Thyroid gland (tissue), 4 donors: ENCODE measurements at regions not wholly inside any gene's neighbourhood (a gene's known extent, or its start where the extent isn't known, plus 50 kb on each side); places are given as distances from the start of the nearest gene placed in this dataset.
"Not testable (repeated sequence)": the region's sequence is repeated elsewhere in the genome, so short reads cannot be mapped to it uniquely, and the experiment has no call there.

ENCODE experiments used
- DNase-seq, 2 donors: peaks; one replicate each; pipeline ENCODE4 v3.0.0-alpha.2; 2019
- H3K27ac ChIP-seq, 3 donors: fragments of 200-600 bp; sonication (generic); 1 replicate in 2 of 3; 2 replicates in 1 of 3; pipeline ENCODE4 v1.5.1; 2016 to 2019; ENCODE audit warnings: mild to moderate bottlenecking in 1 of 3, moderate library complexity in 1 of 3
- H3K27me3 ChIP-seq: fragments of 200-600 bp; sonication (generic); one replicate; pipeline ENCODE4 v1.5.1; 2019
- H3K36me3 ChIP-seq, 2 donors: fragments of 200-600 bp; sonication (generic); one replicate each; pipeline ENCODE4 v1.5.1; 2016 to 2019
- H3K4me1 ChIP-seq, 2 donors: fragments of 200-600 bp; sonication (generic); one replicate each; pipeline ENCODE4 v1.5.1; 2017 to 2019
- H3K4me3 ChIP-seq, 3 donors: fragments of 200-600 bp; sonication (generic); replicated peaks in 1 of 3; 1 replicate in 2 of 3; 2 replicates in 1 of 3; pipeline ENCODE4 v1.5.1; 2016; ENCODE audit warnings: mild to moderate bottlenecking in 1 of 3
- H3K9me3 ChIP-seq: fragments of 200-600 bp; sonication (generic); one replicate; pipeline ENCODE4 v1.5.1; 2017
- CTCF ChIP-seq, 6 experiments: fragments of 200-600 bp in 3 of 6; fragments of 450-650 bp in 3 of 6; sonication (generic) in 3 of 6; IDR thresholded peaks; one replicate each; pipeline ENCODE4 v1.5.1; 2016 to 2019; ENCODE audit warnings: antibody characterized with exemption in 6 of 6, mild to moderate bottlenecking in 2 of 6, inconsistent platforms in 1 of 6, moderate library complexity in 1 of 6
- POLR2A ChIP-seq, 2 donors: fragments of 450-650 bp; IDR thresholded peaks; one replicate each; pipeline ENCODE4 v1.6.1; 2017; ENCODE audit warnings: antibody characterized with exemption in 2 of 2, mild to moderate bottlenecking in 2 of 2, moderate library complexity in 1 of 2
- WGBS, 2 donors: methylation state at CpG; one replicate each; pipeline ENCODE4 v1.1.5; 2017; 5-methylcytosine and 5-hydroxymethylcytosine counted together
- intact Hi-C: fragments of 100-400 bp; cut with DNase I; formaldehyde crosslinking; loops from one replicate; pipeline ENCODE4 v1.15.1; 2023

GRCh38 chr5:143527808-143528207 is 124.3 kb upstream of the NR3C1 start:
- WGBS, 2 donors = 97 to 99% methylated on average over 3 to 4 of the region's 4 CpGs
- Histone ChIP-seq H3K4me1 (peaks cover 3 to 5% of the 10 kb centered on the region in 2 donors), H3K36me3 (no peaks in the 10 kb centered on the region), H3K4me3 (no peak overlapping the region), H3K9me3 (no peaks in the 10 kb centered on the region), H3K27me3 (no peaks in the 10 kb centered on the region), H3K27ac (no peak overlapping the region)
- no peak for DNase-seq
- intact Hi-C loops = no loop called here
- TF ChIP-seq CTCF (IDR thresholded peaks at IDR 0.05) = no peak
- no peak for TF ChIP-seq POLR2A (IDR thresholded peaks at IDR 0.05)

GRCh38 chr5:143525176-143525575 is 121.7 kb upstream of the NR3C1 start:
- no peak for TF ChIP-seq CTCF (IDR thresholded peaks at IDR 0.05)
- no peak for TF ChIP-seq POLR2A (IDR thresholded peaks at IDR 0.05)
- intact Hi-C loops = no loop called here
- Histone ChIP-seq H3K4me3 (no peak overlapping the region), H3K27me3 (no peaks in the 10 kb centered on the region), H3K9me3 (no peaks in the 10 kb centered on the region), H3K4me1 (peaks cover 3 to 5% of the 10 kb centered on the region in 2 donors), H3K36me3 (no peaks in the 10 kb centered on the region), H3K27ac (no peak overlapping the region)
- 94 to 100% methylated on average over 1 of the region's 1 CpG for WGBS, 2 donors
- DNase-seq = no peak

GRCh38 chr5:143524338-143524945 is 121.0 kb upstream of the NR3C1 start:
- WGBS, 2 donors = 91 to 92% methylated on average over 2 of the region's 2 CpGs
- intact Hi-C loops = no loop called here
- TF ChIP-seq POLR2A (IDR thresholded peaks at IDR 0.05) = no peak
- no peak for TF ChIP-seq CTCF (IDR thresholded peaks at IDR 0.05)
- Histone ChIP-seq H3K4me1 (peaks cover 3 to 5% of the 10 kb centered on the region in 2 donors), H3K4me3 (no peak overlapping the region), H3K36me3 (no peaks in the 10 kb centered on the region), H3K27ac (no peak overlapping the region), H3K27me3 (no peaks in the 10 kb centered on the region), H3K9me3 (no peaks in the 10 kb centered on the region)
- no peak for DNase-seq

- TF ChIP-seq CTCF (IDR thresholded peaks at IDR 0.05) = no peak
- no peak for TF ChIP-seq POLR2A (IDR thresholded peaks at IDR 0.05)
- Histone ChIP-seq H3K27me3 (no peaks in the 10 kb centered on the region), H3K4me1 (peaks cover 3 to 5% of the 10 kb centered on the region in 2 donors), H3K9me3 (no peaks in the 10 kb centered on the region), H3K27ac (no peak overlapping the region), H3K36me3 (no peaks in the 10 kb centered on the region), H3K4me3 (no peak overlapping the region)
- WGBS, 2 donors = 84 to 90% methylated on average over 4 of the region's 4 CpGs
- no peak for DNase-seq
- intact Hi-C loops = no loop called here
Measured at GRCh38 chr5:143521846-143522400, 118.4 kb upstream of the NR3C1 start.

- Histone ChIP-seq H3K27ac (no peak overlapping the region), H3K4me1 (no peaks in the 10 kb centered on the region), H3K27me3 (no peaks in the 10 kb centered on the region), H3K36me3 (no peaks in the 10 kb centered on the region), H3K4me3 (no peak overlapping the region), H3K9me3 (no peaks in the 10 kb centered on the region)
- whole genome bisulfite sequencing, 2 donors = 71 to 86% methylated on average over 4 of the region's 4 CpGs
- DNase-seq = no peak
- intact Hi-C loops = no loop called here
- TF ChIP-seq POLR2A (IDR thresholded peaks at IDR 0.05) = no peak
- no peak for TF ChIP-seq CTCF (IDR thresholded peaks at IDR 0.05)
Measured at GRCh38 chr5:143521141-143521540, 117.7 kb upstream of the NR3C1 start.

GRCh38 chr5:143519215-143519614 is 115.7 kb upstream of the NR3C1 start:
- H3K36me3 ChIP-seq, H3K27ac ChIP-seq, H3K27me3 ChIP-seq, DNase-seq, intact Hi-C loops, H3K4me3 ChIP-seq, H3K4me1 ChIP-seq, H3K9me3 ChIP-seq: not testable (repeated sequence)
- WGBS, 2 donors = 96% methylated on average over 2 of the region's 2 CpGs

GRCh38 chr5:143517824-143518223 is 114.3 kb upstream of the NR3C1 start:
- DNase-seq, H3K27me3 ChIP-seq, H3K27ac ChIP-seq, intact Hi-C loops, H3K4me1 ChIP-seq, H3K4me3 ChIP-seq, H3K36me3 ChIP-seq, H3K9me3 ChIP-seq: not testable (repeated sequence)
